ENCODE measurements at regions not wholly inside any gene's neighbourhood (a gene's known extent, or its start where the extent isn't known, plus 50 kb on each side); places are given as distances from the start of the nearest gene placed in this dataset.

- DNase-seq (ENCODE audit: low read depth in 1 of 2, low spot score in 1 of 2), result no peak
- TF ChIP-seq JUND (IDR thresholded peaks at IDR 0.05; ENCODE audit: low read depth), result no peak
- in situ Hi-C loops (cut with HindIII; ENCODE audit: low pct_unique_long_range_greater_than_20kb, low sequenced_read_pairs), result no loop called here
Observed at GRCh38 chr2:119104414-119104813, 54.1 kb downstream of the C1QL2 start.

GRCh38 chr2:119102964-119103363, 55.6 kb downstream of the C1QL2 start:
- no peak for DNase-seq (ENCODE audit: low read depth in 1 of 2, low spot score in 1 of 2)
- in situ Hi-C loops (cut with HindIII; ENCODE audit: low pct_unique_long_range_greater_than_20kb, low sequenced_read_pairs), result no loop called here
- TF ChIP-seq JUND (IDR thresholded peaks at IDR 0.05; ENCODE audit: low read depth), result no peak

DNA sequence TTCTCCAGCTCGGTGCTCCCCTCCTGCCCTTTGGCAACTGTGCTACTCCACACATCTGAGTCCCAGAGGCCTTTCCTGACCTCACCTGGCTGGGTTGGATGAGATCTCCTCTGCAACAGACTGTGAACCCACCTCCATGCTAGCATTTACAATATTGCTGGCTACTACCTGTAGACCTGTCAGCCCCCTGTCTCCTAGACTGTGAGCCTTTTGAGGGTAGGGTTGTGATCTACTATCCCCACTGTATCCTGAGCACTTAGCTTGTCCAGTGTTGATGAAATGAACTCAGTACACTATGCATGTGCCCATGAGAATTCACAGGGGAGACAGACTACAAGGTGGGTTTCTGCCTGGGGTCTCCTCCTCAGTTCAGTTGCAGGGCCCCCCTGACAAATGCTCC, 70.1 kb downstream of the C1QL2 start:
- TF ChIP-seq JUND (IDR thresholded peaks at IDR 0.05; ENCODE audit: low read depth), result no peak
- in situ Hi-C loops (cut with HindIII; ENCODE audit: low pct_unique_long_range_greater_than_20kb, low sequenced_read_pairs), result no loop called here
- no peak for DNase-seq (ENCODE audit: low read depth in 1 of 2, low spot score in 1 of 2)

- no peak for DNase-seq (ENCODE audit: low read depth in 1 of 2, low spot score in 1 of 2)
- in situ Hi-C loops (cut with HindIII; ENCODE audit: low pct_unique_long_range_greater_than_20kb, low sequenced_read_pairs), result no loop called here
- TF ChIP-seq JUND (IDR thresholded peaks at IDR 0.05; ENCODE audit: low read depth), result no peak
Observed at GRCh38 chr2:119086327-119086726, 72.2 kb downstream of the C1QL2 start.

- DNase-seq (ENCODE audit: low read depth in 1 of 2, low spot score in 1 of 2), result no peak
- in situ Hi-C loops (cut with HindIII; ENCODE audit: low pct_unique_long_range_greater_than_20kb, low sequenced_read_pairs), result no loop called here
- no peak for TF ChIP-seq JUND (IDR thresholded peaks at IDR 0.05; ENCODE audit: low read depth)
Observed at GRCh38 chr2:119085613-119086012, 72.9 kb downstream of the C1QL2 start.

DNA sequence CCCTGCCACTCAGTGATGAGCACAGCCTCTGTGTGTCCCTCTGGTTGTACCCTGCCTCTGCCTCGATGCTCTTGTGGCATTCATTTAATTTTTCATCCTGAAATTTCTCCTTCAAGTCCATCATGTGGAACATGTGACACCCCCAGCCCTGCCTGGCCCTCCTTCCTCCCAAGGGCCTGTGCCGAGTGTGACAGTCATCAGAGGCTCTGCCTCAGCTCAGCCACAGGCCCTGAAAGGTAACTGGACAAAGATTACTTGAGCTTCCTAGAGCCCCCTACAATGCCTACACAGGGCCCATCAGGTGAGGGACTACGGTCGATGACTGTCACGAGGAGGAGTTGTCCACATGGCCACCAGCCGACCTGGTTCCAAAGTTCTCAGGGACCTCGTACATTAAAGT, 75.1 kb downstream of the C1QL2 start:
- DNase-seq (ENCODE audit: low read depth in 1 of 2, low spot score in 1 of 2), result no peak
- TF ChIP-seq JUND (IDR thresholded peaks at IDR 0.05; ENCODE audit: low read depth), result no peak
- in situ Hi-C loops (cut with HindIII; ENCODE audit: low pct_unique_long_range_greater_than_20kb, low sequenced_read_pairs), result no loop called here

DNA sequence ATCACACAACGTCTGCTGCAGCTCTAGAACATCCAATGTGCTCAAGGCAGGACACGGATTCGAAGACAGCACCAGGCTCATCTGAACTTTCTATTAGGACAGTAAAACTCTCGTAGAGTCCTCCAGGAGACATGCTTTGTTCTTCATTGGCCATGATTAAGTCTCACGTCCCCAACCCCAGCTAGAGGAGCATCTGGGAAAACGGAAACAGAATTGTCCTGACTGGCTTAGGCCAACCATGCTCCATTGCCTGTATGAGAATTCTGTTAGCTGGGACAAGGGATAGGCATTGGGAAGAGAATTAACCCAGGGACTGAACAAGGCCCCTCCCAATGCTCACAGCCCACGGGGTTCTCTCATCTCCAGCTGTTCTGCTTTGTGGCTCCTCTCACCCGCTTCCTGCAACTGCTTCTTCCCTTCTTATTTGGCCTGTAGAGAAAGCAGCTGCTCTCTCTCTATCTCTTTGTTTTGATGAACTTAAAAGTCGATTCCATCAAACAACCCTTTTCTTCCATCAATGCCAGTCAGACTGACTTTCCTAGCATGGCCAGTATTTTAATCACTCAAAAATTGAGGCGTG, 75.6 kb downstream of the C1QL2 start:
- TF ChIP-seq JUND (IDR thresholded peaks at IDR 0.05; ENCODE audit: low read depth), result no peak
- no peak for DNase-seq (ENCODE audit: low read depth in 1 of 2, low spot score in 1 of 2)
- in situ Hi-C loops (cut with HindIII; ENCODE audit: low pct_unique_long_range_greater_than_20kb, low sequenced_read_pairs), result no loop called here

GRCh38 chr2:119078796-119079195, 79.8 kb downstream of the C1QL2 start:
- TF ChIP-seq JUND (IDR thresholded peaks at IDR 0.05; ENCODE audit: low read depth), result no peak
- no peak for DNase-seq (ENCODE audit: low read depth in 1 of 2, low spot score in 1 of 2)
- in situ Hi-C loops (cut with HindIII; ENCODE audit: low pct_unique_long_range_greater_than_20kb, low sequenced_read_pairs), result no loop called here

GRCh38 chr2:119076713-119077112, 81.8 kb downstream of the C1QL2 start:
- in situ Hi-C loops (cut with HindIII; ENCODE audit: low pct_unique_long_range_greater_than_20kb, low sequenced_read_pairs), result no loop called here
- DNase-seq (ENCODE audit: low read depth in 1 of 2, low spot score in 1 of 2), result no peak
- no peak for TF ChIP-seq JUND (IDR thresholded peaks at IDR 0.05; ENCODE audit: low read depth)

DNA sequence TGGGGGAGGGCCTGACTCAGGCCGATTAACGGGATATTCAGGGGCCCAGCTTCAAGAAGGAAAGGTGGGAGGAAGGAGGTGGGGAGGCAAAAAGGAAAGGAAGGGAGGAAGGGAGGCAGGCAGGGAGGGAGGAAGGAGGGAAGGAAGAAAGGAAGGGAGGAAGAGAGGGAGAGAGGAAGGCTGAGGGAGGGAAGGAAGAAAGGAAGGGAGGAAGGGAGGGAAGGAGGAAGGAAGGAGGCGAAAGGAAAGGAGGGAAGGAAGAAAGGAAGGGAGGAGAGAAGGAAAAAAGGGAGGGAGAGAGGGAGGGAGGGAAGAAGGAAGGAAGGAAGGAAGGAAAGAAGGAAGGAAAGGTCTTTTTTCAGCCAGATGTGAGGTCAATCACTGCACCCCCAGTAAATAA, 85.3 kb downstream of the C1QL2 start:
- in situ Hi-C loops (cut with HindIII; ENCODE audit: low pct_unique_long_range_greater_than_20kb, low sequenced_read_pairs), result no loop called here
- no peak for DNase-seq (ENCODE audit: low read depth in 1 of 2, low spot score in 1 of 2)
- TF ChIP-seq JUND (IDR thresholded peaks at IDR 0.05; ENCODE audit: low read depth), result no peak

- in situ Hi-C loops (cut with HindIII; ENCODE audit: low pct_unique_long_range_greater_than_20kb, low sequenced_read_pairs), result no loop called here
- no peak for DNase-seq (ENCODE audit: low read depth in 1 of 2, low spot score in 1 of 2)
- TF ChIP-seq JUND (IDR thresholded peaks at IDR 0.05; ENCODE audit: low read depth), result no peak
Observed at GRCh38 chr2:119071476-119071875, 87.1 kb downstream of the C1QL2 start.

DNA sequence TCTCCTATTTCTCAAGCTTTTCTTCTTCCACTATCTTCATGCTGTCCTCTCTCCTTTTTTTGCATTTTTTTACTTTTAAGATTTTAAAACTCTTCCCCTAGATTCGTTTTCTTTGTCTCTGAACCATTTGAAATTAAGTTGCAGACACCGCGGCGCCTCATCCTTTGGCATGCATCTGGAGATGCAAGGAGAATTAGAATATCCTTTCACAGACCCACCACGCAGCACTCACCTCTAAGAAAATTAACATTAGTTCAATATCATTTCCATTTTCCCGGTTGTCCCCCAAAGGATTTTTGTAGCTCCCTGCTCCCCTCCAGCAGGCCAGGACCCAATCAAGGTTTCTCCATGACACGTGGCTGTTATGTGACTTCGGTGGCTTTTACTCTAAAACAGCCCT, 88.8 kb downstream of the C1QL2 start:
- DNase-seq (ENCODE audit: low read depth in 1 of 2, low spot score in 1 of 2), result no peak
- in situ Hi-C loops (cut with HindIII; ENCODE audit: low pct_unique_long_range_greater_than_20kb, low sequenced_read_pairs), result no loop called here
- no peak for TF ChIP-seq JUND (IDR thresholded peaks at IDR 0.05; ENCODE audit: low read depth)

DNA sequence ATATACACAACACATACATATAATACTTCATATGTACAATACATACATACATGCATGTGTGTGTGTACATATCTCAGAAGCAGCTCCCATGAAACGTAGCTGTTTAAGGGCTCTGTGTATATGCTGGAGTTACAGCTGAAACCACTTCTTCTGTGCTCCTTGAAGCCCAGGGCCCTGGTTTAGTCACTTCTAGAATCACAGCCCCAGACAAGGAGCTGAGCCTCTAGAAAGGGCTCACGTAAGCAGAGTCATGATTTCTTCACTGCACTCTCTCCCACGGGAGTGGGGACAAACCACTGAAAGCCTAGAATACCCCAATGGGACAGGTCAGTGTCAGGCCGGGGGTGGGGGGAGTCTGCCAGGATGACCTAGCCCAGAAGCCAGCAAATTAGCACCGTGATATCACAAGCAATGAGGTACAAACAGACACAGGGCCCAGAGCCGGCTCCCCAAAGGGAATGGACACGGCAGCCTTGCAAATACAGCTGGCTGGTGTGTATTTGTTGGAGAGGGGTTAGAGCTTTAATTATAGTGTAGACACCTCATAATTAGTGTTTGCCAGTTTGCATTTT, 90.3 kb downstream of the C1QL2 start:
- DNase-seq (ENCODE audit: low read depth in 1 of 2, low spot score in 1 of 2), result no peak
- in situ Hi-C loops (cut with HindIII; ENCODE audit: low pct_unique_long_range_greater_than_20kb, low sequenced_read_pairs), result no loop called here
- no peak for TF ChIP-seq JUND (IDR thresholded peaks at IDR 0.05; ENCODE audit: low read depth)

DNA sequence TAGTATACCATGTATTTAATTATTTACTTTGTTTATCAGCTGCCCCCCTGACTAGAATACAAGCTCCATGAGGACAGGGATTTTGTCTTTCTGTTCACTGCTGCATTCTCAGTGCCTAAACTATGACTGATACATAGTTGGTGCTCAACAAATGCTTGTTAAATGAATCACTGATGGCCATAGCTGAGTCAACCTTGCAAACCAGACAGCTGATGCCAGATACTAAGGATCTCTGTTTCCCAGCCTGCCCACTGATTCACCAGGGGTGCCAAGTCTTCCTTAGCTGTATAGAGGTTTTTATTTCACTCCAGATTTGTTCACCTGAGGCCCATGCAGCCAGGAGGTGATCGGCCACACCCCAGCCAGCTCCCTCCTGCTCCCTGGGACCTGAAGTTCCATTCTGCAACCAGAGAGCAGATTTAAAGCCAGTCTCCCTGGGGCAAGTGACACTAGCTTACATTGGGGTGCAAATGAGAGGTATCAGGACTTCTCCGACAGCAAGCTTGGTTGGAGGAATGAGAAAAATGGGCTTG, 92.2 kb downstream of the C1QL2 start:
- no peak for DNase-seq (ENCODE audit: low read depth in 1 of 2, low spot score in 1 of 2)
- in situ Hi-C loops (cut with HindIII; ENCODE audit: low pct_unique_long_range_greater_than_20kb, low sequenced_read_pairs), result no loop called here
- TF ChIP-seq JUND (IDR thresholded peaks at IDR 0.05; ENCODE audit: low read depth), result no peak

All from T47D (cell line).